ENCODE measurements at regions not wholly inside any gene's neighbourhood (a gene's known extent, or its start where the extent isn't known, plus 50 kb on each side); places are given as distances from the start of the nearest gene placed in this dataset.

DNA sequence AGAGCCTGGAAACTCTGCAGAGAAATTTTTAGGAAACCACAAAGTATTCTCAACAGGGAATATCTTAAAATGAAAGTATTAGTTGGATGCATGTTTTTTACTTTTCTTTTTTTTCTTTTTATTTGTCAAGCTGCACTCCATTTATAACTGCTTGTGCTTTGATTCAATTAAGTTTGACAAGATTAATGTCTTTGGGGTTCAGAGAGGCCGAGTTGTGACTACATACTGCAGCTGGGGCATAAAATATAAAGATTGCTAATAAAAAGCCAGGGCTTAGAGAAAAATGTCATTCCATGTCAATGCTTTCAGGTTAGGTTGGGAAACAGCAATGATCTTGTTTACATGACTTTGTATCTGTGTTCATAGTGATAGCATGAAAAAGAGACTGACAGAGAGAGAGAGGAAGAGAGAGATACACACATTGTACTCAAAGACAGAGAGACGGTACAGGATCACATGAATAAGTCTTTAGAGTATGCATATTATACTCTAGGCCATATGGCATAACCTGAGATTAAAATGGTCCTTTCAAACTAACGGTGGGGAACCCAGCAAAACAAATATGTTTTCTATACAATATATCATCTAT lies 1022.3 kb upstream of the CNTNAP5 start:
- Mint-ChIP-seq H3K27ac (no peak overlapping the region), H3K27me3 (ENCODE audit: insufficient read depth, low read depth) (peaks cover 3% of the 10 kb centered on the region), H3K9me3 (peaks cover 38% of the 10 kb centered on the region), H3K36me3 (no peaks in the 10 kb centered on the region), H3K4me3 (no peak overlapping the region), H3K4me1 (peaks cover 24% of the 10 kb centered on the region)
- Histone ChIP-seq H3K36me3 (peaks cover 4% of the 10 kb centered on the region), H3K9me3 (ENCODE audit: low read depth) (peaks cover 7% of the 10 kb centered on the region), H3K27me3 (no peaks in the 10 kb centered on the region), H3K4me1 (peaks cover 22% of the 10 kb centered on the region), H4K20me1 (ENCODE audit: low read depth) (no peaks in the 10 kb centered on the region), H3K9ac (no peak overlapping the region), H3K27ac (no peak overlapping the region), H3K79me2 (ENCODE audit: low read depth) (no peaks in the 10 kb centered on the region), H3K4me3 (no peak overlapping the region), H3F3A (ENCODE audit: low read depth) (peaks cover 28% of the 10 kb centered on the region), H3K4me2 (no peak overlapping the region), H2AFZ (replicated peaks) (no peak overlapping the region)
- TF ChIP-seq EZH2 (IDR thresholded peaks at IDR 0.05) (no peak), EZH2phosphoT487 (IDR thresholded peaks at IDR 0.05) (no peak), CTCF (IDR thresholded peaks at IDR 0.05) (no peak)
- DNase-seq (ENCODE audit: low spot score), result no peak

- DNase-seq (ENCODE audit: low spot score), result no peak
- no peaks in the 10 kb centered on the region for H3K36me3 Mint-ChIP-seq
- Histone ChIP-seq H3F3A (ENCODE audit: low read depth) (no peaks in the 10 kb centered on the region), H3K79me2 (ENCODE audit: low read depth) (no peaks in the 10 kb centered on the region), H4K20me1 (ENCODE audit: low read depth) (no peaks in the 10 kb centered on the region), H3K36me3 (no peaks in the 10 kb centered on the region), H3K4me3 (no peak overlapping the region), H3K27ac (no peak overlapping the region), H3K9ac (no peak overlapping the region), H3K27me3 (no peaks in the 10 kb centered on the region), H3K4me2 (no peak overlapping the region), H3K4me1 (no peaks in the 10 kb centered on the region), H2AFZ (replicated peaks) (no peak overlapping the region), H3K9me3 (ENCODE audit: low read depth) (no peaks in the 10 kb centered on the region)
- H3K27ac Mint-ChIP-seq, result no peak overlapping the region
- no peak overlapping the region for H3K4me3 Mint-ChIP-seq
- peaks cover 6% of the 10 kb centered on the region for H3K9me3 Mint-ChIP-seq
- TF ChIP-seq EZH2 (IDR thresholded peaks at IDR 0.05), result no peak
- no peak for TF ChIP-seq EZH2phosphoT487 (IDR thresholded peaks at IDR 0.05)
- no peak for TF ChIP-seq CTCF (IDR thresholded peaks at IDR 0.05)
- H3K4me1 Mint-ChIP-seq, result no peaks in the 10 kb centered on the region
- peaks cover 4% of the 10 kb centered on the region for H3K27me3 Mint-ChIP-seq (ENCODE audit: insufficient read depth, low read depth)
These were observed 1009.9 kb upstream of the CNTNAP5 start for GRCh38 chr2:123015186-123015585.

DNA sequence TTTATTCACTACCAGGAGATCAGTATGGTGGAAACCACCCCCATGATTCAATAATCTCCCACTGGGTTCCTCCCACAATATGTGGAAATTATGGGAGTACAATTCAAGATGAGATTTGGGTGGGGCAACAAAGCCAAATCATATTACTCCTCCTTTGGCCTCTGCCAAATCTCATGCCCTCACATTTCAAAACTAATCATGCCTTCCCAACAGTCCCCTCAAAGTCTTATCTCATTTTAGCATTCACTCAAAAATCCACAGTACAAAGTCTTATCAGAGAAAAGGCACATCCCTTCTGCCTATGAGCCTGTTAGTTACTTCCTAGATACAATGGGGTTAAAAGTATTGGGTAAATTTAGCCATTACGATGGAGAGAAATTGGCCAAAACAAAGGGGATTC lies 989.5 kb upstream of the CNTNAP5 start:
- DNase-seq (ENCODE audit: low spot score), result no peak
- Mint-ChIP-seq H3K27me3 (ENCODE audit: insufficient read depth, low read depth) (no peaks in the 10 kb centered on the region), H3K9me3 (peaks cover 10% of the 10 kb centered on the region), H3K27ac (no peak overlapping the region), H3K4me1 (no peaks in the 10 kb centered on the region), H3K4me3 (no peak overlapping the region), H3K36me3 (no peaks in the 10 kb centered on the region)
- Histone ChIP-seq H3K9me3 (ENCODE audit: low read depth) (no peaks in the 10 kb centered on the region), H3K4me1 (no peaks in the 10 kb centered on the region), H3F3A (ENCODE audit: low read depth) (no peaks in the 10 kb centered on the region), H3K4me2 (no peak overlapping the region), H3K79me2 (ENCODE audit: low read depth) (no peaks in the 10 kb centered on the region), H3K27me3 (no peaks in the 10 kb centered on the region), H3K4me3 (no peak overlapping the region), H2AFZ (replicated peaks) (no peak overlapping the region), H4K20me1 (ENCODE audit: low read depth) (no peaks in the 10 kb centered on the region), H3K9ac (no peak overlapping the region), H3K36me3 (no peaks in the 10 kb centered on the region), H3K27ac (no peak overlapping the region)
- no peak for TF ChIP-seq EZH2phosphoT487 (IDR thresholded peaks at IDR 0.05)
- no peak for TF ChIP-seq CTCF (IDR thresholded peaks at IDR 0.05)
- no peak for TF ChIP-seq EZH2 (IDR thresholded peaks at IDR 0.05)

Measured in neural progenitor cell (in vitro differentiated cells).